ENCODE measurements at regions not wholly inside any gene's neighbourhood (a gene's known extent, or its start where the extent isn't known, plus 50 kb on each side); places are given as distances from the start of the nearest gene placed in this dataset.

DNA sequence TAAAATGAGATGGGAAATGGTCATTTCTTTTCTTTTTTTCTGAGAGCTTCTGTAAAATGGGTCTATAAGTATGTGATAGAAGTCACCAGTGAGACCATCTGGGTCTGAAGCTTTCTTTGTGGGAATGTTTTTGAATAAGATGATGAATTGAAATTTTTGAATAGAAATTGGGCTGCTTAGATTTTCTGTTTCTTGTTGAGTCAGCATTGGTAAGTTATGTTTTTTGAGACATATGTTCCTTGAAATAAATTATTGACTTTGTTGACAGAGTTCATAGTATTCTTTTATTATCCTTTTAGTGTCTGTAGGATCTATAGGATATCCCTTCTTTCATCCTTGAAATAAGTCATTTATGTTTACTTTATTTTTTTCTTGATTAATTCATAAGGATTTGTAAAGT, 208.1 kb downstream of the OPA1 start:
- Histone ChIP-seq H3K9ac (replicated peaks in 1 of 4; ENCODE audit: extremely low read depth in 1 of 4, low read depth in 3 of 4, low read length in 3 of 4) (no peak overlapping the region), H3K4ac (replicated peaks; ENCODE audit: insufficient read length, low read depth, low read length) (no peak overlapping the region), H4K91ac (replicated peaks; ENCODE audit: insufficient read length, low read length) (no peak overlapping the region), H3K23ac (ENCODE audit: insufficient read length) (no peak overlapping the region), H2BK5ac (ENCODE audit: low read depth, low read length) (no peak overlapping the region), H4K20me1 (replicated peaks in 1 of 2; ENCODE audit: control insufficient read depth in 1 of 2, insufficient read depth in 2 of 2, low read length in 2 of 2) (no peaks in the 10 kb centered on the region), H3K18ac (ENCODE audit: extremely low read depth, low read length) (no peak overlapping the region), H2BK15ac (ENCODE audit: low read length) (no peak overlapping the region), H2AK5ac (ENCODE audit: low read depth, low read length) (no peak overlapping the region), H3K27ac (ENCODE audit: low read depth, low read length) (no peak overlapping the region), H3K4me2 (ENCODE audit: insufficient read depth in 1 of 2, low read depth in 2 of 2, low read length in 2 of 2) (no peak overlapping the region), H3K9me3 (ENCODE audit: insufficient read depth in 2 of 2, low read depth in 1 of 2, low read length in 1 of 2) (no peaks in the 10 kb centered on the region), H3K4me1 (replicated peaks in 1 of 4; ENCODE audit: control insufficient read depth in 3 of 4, insufficient read depth in 4 of 4, low read length in 3 of 4) (no peaks in the 10 kb centered on the region), H3K79me1 (ENCODE audit: low read depth, low read length) (no peaks in the 10 kb centered on the region), H3K56ac (replicated peaks; ENCODE audit: insufficient read length, low read depth, low read length) (no peak overlapping the region), H4K5ac (ENCODE audit: insufficient read length, low read depth, low read length) (no peak overlapping the region), H3K4me3 (ENCODE audit: extremely low read depth in 1 of 4, insufficient read depth in 2 of 4, low read depth in 3 of 4, low read length in 4 of 4) (no peak overlapping the region), H3K23me2 (ENCODE audit: low read depth, low read length) (no peaks in the 10 kb centered on the region), H3K79me2 (ENCODE audit: control insufficient read depth in 1 of 2, insufficient read depth in 2 of 2, low read length in 2 of 2) (no peaks in the 10 kb centered on the region), H4K8ac (ENCODE audit: extremely low read depth, insufficient read depth, low read length) (no peak overlapping the region), H3K27me3 (replicated peaks in 1 of 4; ENCODE audit: control insufficient read depth in 3 of 4, extremely low read depth in 1 of 4, insufficient read depth in 3 of 4, low read length in 3 of 4) (no peaks in the 10 kb centered on the region; a peak in 1 of 7 replicates), H2BK120ac (replicated peaks; ENCODE audit: low read depth, low read length) (no peak overlapping the region), H3K14ac (ENCODE audit: insufficient read length) (no peak overlapping the region), H2BK20ac (ENCODE audit: low read length) (no peak overlapping the region), H2BK12ac (ENCODE audit: low read depth, low read length) (no peak overlapping the region), H2AFZ (ENCODE audit: low read length) (no peak overlapping the region), H3K36me3 (ENCODE audit: control insufficient read depth in 2 of 4, insufficient read depth in 4 of 4, low read length in 3 of 4) (no peaks in the 10 kb centered on the region)
- FAIRE-seq (no peak), DNase-seq (ENCODE audit: low read depth in 1 of 2, low spot score in 2 of 2) (no peak)
- TF ChIP-seq TAF1 (IDR thresholded peaks at IDR 0.05; ENCODE audit: low read depth, low read length): no peak
- CTCF ChIA-PET (ENCODE audit: partially characterized antibody): interaction anchor here (1.7 to 1.9 kb wide), 2 partner anchors 8 to 13 kb away, joined by 4 to 7 read pairs; no protein-coding TSS in a partner anchor
- POLR2A ChIA-PET (ENCODE audit: partially characterized antibody): interaction anchor here (1.6 to 1.7 kb wide), 2 partner anchors 9 to 12 kb away, joined by 3 to 6 read pairs; no protein-coding TSS in a partner anchor

Measured in H1 (cell line).